H1 (cell line): ENCODE measurements at regions not wholly inside any gene's neighbourhood (a gene's known extent, or its start where the extent isn't known, plus 50 kb on each side); places are given as distances from the start of the nearest gene placed in this dataset.

Experiments used
- ATF2 ChIP-seq: IDR thresholded peaks from 2 replicates; pipeline ENCODE4 v1.6.1; 2012; ENCODE audit warnings: low read length, inconsistent platforms
- EZH2 ChIP-seq: fragments of 200-600 bp; sonication (generic); IDR thresholded peaks from 2 replicates; pipeline ENCODE4 v1.7.1; 2012; ENCODE audit warnings: low read depth, mild to moderate bottlenecking, moderate library complexity, low read length, inconsistent platforms; ENCODE audit not compliant: severe bottlenecking
- JUN ChIP-seq: IDR thresholded peaks from 2 replicates; pipeline ENCODE4 v1.6.1; 2011; ENCODE audit warnings: low read depth, mild to moderate bottlenecking, improper control_type of control experiment, low read length
- MAX ChIP-seq: IDR thresholded peaks from 2 replicates; pipeline ENCODE4 v1.6.1; 2012; ENCODE audit warnings: inconsistent platforms
- TAF1 ChIP-seq: IDR thresholded peaks from 2 replicates; pipeline ENCODE4 v1.6.1; 2011; ENCODE audit warnings: mild to moderate bottlenecking, low read depth, low read length

GRCh38 chr15:98075441-98075840, 114.9 kb downstream of the ARRDC4 start (continued):
- no peak for TF ChIP-seq EZH2
- no peak for TF ChIP-seq TAF1
- no peak for TF ChIP-seq ATF2
- TF ChIP-seq MAX = no peak
- TF ChIP-seq JUN = no peak
